Lower leg skin (tissue), 4 donors: ENCODE measurements at regions not wholly inside any gene's neighbourhood (a gene's known extent, or its start where the extent isn't known, plus 50 kb on each side); places are given as distances from the start of the nearest gene placed in this dataset.

ENCODE experiments used
- DNase-seq, 2 donors: peaks; one replicate each; pipeline ENCODE4 v3.0.0-alpha.2; 2019; ENCODE audit warnings: low spot score in 2 of 2
- H3K4me3 ChIP-seq: fragments of 200-600 bp; sonication (generic); 2 replicates; pipeline ENCODE4 v1.5.1; 2017; ENCODE audit warnings: mild to moderate bottlenecking, low read depth; ENCODE audit not compliant: poor library complexity, severe bottlenecking
- CTCF ChIP-seq, 3 donors: fragments of 450-650 bp; IDR thresholded peaks; one replicate each; pipeline ENCODE4 v1.5.1; 2016; ENCODE audit warnings: antibody characterized with exemption in 3 of 3, mild to moderate bottlenecking in 3 of 3, moderate library complexity in 2 of 3
- POLR2A ChIP-seq, 2 donors: fragments of 450-650 bp; IDR thresholded peaks; one replicate each; pipeline ENCODE4 v1.6.1; 2016 to 2017; ENCODE audit warnings: antibody characterized with exemption in 2 of 2, mild to moderate bottlenecking in 1 of 2, moderate library complexity in 1 of 2
- WGBS, 2 donors: methylation state at CpG; one replicate each; pipeline ENCODE4 v1.1.5; 2018; 5-methylcytosine and 5-hydroxymethylcytosine counted together
- intact Hi-C: fragments of 100-400 bp; cut with DNase I; formaldehyde crosslinking; loops from one replicate; pipeline ENCODE4 v1.15.0; 2023; ENCODE audit warnings: low total_unique reads

DNA sequence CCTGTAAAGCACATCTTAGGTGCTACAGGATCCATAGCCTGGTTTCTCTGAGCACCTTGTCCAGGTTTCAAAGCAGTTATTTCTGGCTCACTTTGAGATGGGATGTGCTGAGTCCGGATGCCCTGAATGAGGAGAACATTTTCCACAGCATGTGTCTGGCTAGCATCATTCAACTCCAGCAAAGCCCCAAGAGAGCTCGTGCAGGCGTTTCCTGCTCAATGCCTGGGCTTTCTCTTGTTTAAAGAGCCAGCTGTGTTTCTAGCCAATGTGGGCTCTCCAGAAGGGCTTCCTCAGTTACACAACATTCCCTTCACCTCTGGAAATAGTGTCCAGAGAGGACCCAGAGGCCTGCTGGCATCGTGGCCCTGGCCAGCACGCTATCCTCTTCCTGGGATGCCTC is 411.7 kb downstream of the DMAC1 start:
- no peak for TF ChIP-seq POLR2A (IDR thresholded peaks at IDR 0.05)
- TF ChIP-seq CTCF (IDR thresholded peaks at IDR 0.05), result no peak
- intact Hi-C loops, result no loop called here
- no peak for DNase-seq
- H3K4me3 ChIP-seq, result no peak overlapping the region
- WGBS, 2 donors, result 48% methylated on average over 5 of the region's 5 CpGs

- DNase-seq, result no peak
- WGBS, 2 donors, result 83 to 84% methylated on average over 3 of the region's 3 CpGs
- TF ChIP-seq POLR2A (IDR thresholded peaks at IDR 0.05) (no peak), CTCF (IDR thresholded peaks at IDR 0.05) (no peak)
These were observed 417.3 kb downstream of the DMAC1 start for GRCh38 chr9:7382304-7382703.

GRCh38 chr9:7377489-7377888 is 422.1 kb downstream of the DMAC1 start:
- no peak for DNase-seq
- 67 to 68% methylated on average over 2 of the region's 2 CpGs for WGBS, 2 donors
- H3K4me3 ChIP-seq, result no peak overlapping the region
- TF ChIP-seq CTCF (IDR thresholded peaks at IDR 0.05), result no peak
- no peak for TF ChIP-seq POLR2A (IDR thresholded peaks at IDR 0.05)
- intact Hi-C loops, result no loop called here

More at GRCh38 chr9:7382304-7382703, 417.3 kb downstream of the DMAC1 start:
- intact Hi-C loops, result no loop called here
- H3K4me3 ChIP-seq, result no peak overlapping the region

DNA sequence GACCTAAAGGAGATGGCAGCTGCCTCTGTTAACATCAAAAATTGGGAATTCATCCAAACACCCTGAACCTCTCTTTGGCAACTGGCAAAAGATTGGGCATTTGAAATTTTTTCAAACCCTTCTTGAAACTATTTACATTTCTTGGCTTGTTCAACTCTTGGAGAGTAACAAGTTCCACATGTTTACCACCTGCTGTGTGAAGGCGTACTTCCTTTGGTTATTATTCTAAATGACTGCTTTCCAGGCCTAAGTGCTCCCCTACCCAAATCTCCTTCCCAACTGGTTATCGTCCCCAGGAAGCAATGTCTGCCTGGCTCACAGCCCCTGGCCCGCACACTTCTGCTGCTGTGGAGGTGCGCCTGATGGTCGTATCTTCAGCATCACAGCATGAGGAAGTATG is 422.7 kb downstream of the DMAC1 start:
- WGBS, 2 donors, result 68 to 71% methylated on average over 5 of the region's 5 CpGs

DNA sequence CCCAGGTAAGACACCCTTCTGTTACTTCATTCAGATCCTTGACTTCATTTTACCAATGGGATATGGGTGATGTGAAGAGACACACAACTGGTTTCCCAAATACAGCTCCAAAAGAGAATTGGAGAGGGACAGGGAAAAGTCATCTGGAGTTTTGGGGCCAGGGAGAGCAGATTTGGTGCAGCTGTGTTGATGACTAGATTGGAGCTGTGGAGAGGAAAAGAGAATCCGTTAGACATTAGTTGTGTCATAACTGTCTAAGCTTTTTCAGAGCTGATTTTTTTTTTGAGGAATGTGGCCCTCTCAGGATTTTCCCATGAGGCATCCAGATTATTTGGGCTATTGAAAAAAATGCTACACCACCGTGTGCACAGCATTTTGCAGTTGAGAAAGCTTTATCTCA is 423.4 kb downstream of the DMAC1 start:
- intact Hi-C loops, result no loop called here
- 63 to 71% methylated on average over 2 of the region's 2 CpGs for WGBS, 2 donors
- no peak for DNase-seq
- TF ChIP-seq POLR2A (IDR thresholded peaks at IDR 0.05) (no peak), CTCF (IDR thresholded peaks at IDR 0.05) (no peak)
- H3K4me3 ChIP-seq, result no peak overlapping the region

More for the DNA sequence above, 422.7 kb downstream of the DMAC1 start:
- intact Hi-C loops, result no loop called here
- DNase-seq, result no peak
- no peak overlapping the region for H3K4me3 ChIP-seq
- no peak for TF ChIP-seq CTCF (IDR thresholded peaks at IDR 0.05)
- no peak for TF ChIP-seq POLR2A (IDR thresholded peaks at IDR 0.05)

GRCh38 chr9:7375013-7375511 is 424.5 kb downstream of the DMAC1 start:
- TF ChIP-seq CTCF (IDR thresholded peaks at IDR 0.05) (no peak), POLR2A (IDR thresholded peaks at IDR 0.05) (no peak)
- WGBS, 2 donors, result 84 to 85% methylated on average over 5 of the region's 5 CpGs
- H3K4me3 ChIP-seq, result no peak overlapping the region
- no peak for DNase-seq
- intact Hi-C loops, result no loop called here
